GM19463 (cell line): ENCODE measurements at regions not wholly inside any gene's neighbourhood (a gene's known extent, or its start where the extent isn't known, plus 50 kb on each side); places are given as distances from the start of the nearest gene placed in this dataset.

Experiments used
- ATAC-seq: cut with Tn5 transposase; IDR thresholded peaks from one replicate; pipeline ENCODE4 v1.9.1; 2021; ENCODE audit warnings: mild to moderate bottlenecking, moderate library complexity; ENCODE audit not compliant: unreplicated experiment

- no peak for ATAC-seq
Measured at GRCh38 chr9:18020121-18020745, 441.4 kb downstream of the SH3GL2 start.

- ATAC-seq: no peak
Measured at GRCh38 chr9:18022642-18023041, 443.8 kb downstream of the SH3GL2 start.

GRCh38 chr9:18023332-18023731, 444.5 kb downstream of the SH3GL2 start:
- ATAC-seq: no peak

- no peak for ATAC-seq
Measured at GRCh38 chr9:18032636-18033035, 441.3 kb upstream of the ADAMTSL1 start.

- no peak for ATAC-seq
Measured at GRCh38 chr9:18036422-18037187, 437.3 kb upstream of the ADAMTSL1 start.

- no peak for ATAC-seq
Measured at GRCh38 chr9:18037981-18038380, 436.0 kb upstream of the ADAMTSL1 start.

- no peak for ATAC-seq
Measured at GRCh38 chr9:18040327-18040726, 433.6 kb upstream of the ADAMTSL1 start.

GRCh38 chr9:18043978-18044377, 430.0 kb upstream of the ADAMTSL1 start:
- no peak for ATAC-seq

GRCh38 chr9:18045326-18045725, 428.6 kb upstream of the ADAMTSL1 start:
- ATAC-seq: no peak

- ATAC-seq: no peak
Measured at GRCh38 chr9:18046068-18046467, 427.9 kb upstream of the ADAMTSL1 start.

- no peak for ATAC-seq
Measured at GRCh38 chr9:18051638-18052037, 422.3 kb upstream of the ADAMTSL1 start.

- no peak for ATAC-seq
Measured at GRCh38 chr9:18052060-18052459, 421.9 kb upstream of the ADAMTSL1 start.

GRCh38 chr9:18056269-18056992, 417.5 kb upstream of the ADAMTSL1 start:
- ATAC-seq: peak; percentile 8

- peak; percentile 99 for ATAC-seq
Measured at GRCh38 chr9:18056993-18057369, 417.0 kb upstream of the ADAMTSL1 start.

GRCh38 chr9:18058564-18059442, 415.1 kb upstream of the ADAMTSL1 start:
- no peak for ATAC-seq

GRCh38 chr9:18059447-18059846, 414.5 kb upstream of the ADAMTSL1 start:
- ATAC-seq: no peak

GRCh38 chr9:18060269-18060934, 413.6 kb upstream of the ADAMTSL1 start:
- no peak for ATAC-seq

GRCh38 chr9:18061332-18061731, 412.6 kb upstream of the ADAMTSL1 start:
- no peak for ATAC-seq

GRCh38 chr9:18061856-18062255, 412.1 kb upstream of the ADAMTSL1 start:
- no peak for ATAC-seq

- ATAC-seq: no peak
Measured at GRCh38 chr9:18063856-18064390, 410.0 kb upstream of the ADAMTSL1 start.
